ENCODE measurements at regions not wholly inside any gene's neighbourhood (a gene's known extent, or its start where the extent isn't known, plus 50 kb on each side); places are given as distances from the start of the nearest gene placed in this dataset.

DNA sequence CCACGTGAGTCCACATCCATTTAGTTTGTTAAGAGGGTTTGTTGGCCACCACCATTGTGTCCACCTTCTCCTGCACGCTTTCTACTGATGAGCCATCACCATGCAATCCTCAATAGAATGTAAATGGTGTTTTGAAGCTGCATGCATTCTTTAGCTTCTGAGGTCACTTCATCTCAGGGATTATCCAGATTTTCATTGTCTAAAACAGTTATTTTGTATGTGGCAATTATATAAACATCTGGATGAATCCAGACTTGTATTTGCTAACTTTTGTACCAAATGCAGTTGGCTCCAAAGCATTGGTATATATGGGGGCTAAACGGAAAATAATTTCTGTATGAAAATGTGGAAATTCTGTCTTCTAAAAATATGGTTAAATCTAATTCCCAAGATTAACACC is 231.2 kb upstream of the ARID1B start:
- in situ Hi-C loops (cut with HindIII; ENCODE audit: low pct_ligation_motif_present, low sequenced_read_pairs) = no loop called here
- TF ChIP-seq, protein P1, sequence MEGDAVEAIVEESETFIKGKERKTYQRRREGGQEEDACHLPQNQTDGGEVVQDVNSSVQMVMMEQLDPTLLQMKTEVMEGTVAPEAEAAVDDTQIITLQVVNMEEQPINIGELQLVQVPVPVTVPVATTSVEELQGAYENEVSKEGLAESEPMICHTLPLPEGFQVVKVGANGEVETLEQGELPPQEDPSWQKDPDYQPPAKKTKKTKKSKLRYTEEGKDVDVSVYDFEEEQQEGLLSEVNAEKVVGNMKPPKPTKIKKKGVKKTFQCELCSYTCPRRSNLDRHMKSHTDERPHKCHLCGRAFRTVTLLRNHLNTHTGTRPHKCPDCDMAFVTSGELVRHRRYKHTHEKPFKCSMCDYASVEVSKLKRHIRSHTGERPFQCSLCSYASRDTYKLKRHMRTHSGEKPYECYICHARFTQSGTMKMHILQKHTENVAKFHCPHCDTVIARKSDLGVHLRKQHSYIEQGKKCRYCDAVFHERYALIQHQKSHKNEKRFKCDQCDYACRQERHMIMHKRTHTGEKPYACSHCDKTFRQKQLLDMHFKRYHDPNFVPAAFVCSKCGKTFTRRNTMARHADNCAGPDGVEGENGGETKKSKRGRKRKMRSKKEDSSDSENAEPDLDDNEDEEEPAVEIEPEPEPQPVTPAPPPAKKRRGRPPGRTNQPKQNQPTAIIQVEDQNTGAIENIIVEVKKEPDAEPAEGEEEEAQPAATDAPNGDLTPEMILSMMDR (IDR thresholded peaks at IDR 0.05; ENCODE audit: low read depth, low read length, missing control alignments) = no peak
- no peak overlapping the region for H3K27ac ChIP-seq

DNA sequence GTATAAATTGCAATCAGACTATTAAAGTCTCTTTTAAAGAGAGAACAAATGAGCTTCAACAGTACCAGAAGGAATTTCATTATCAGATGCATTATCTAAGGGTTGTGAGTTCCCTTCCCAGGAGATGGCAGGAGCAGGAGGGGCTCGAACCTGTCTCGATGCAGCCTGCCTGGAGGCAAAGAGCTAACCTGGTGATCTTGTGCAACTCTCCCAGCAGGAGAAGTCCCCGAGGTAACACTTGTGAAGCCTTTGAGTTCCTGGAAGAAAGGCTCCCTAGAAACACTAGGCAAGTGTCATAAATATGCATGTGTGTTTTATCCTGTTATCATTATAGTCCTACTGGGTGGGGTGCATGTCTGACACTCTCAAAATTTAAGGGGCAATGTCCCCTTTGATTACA is 232.2 kb upstream of the ARID1B start:
- in situ Hi-C loops (cut with HindIII; ENCODE audit: low pct_ligation_motif_present, low sequenced_read_pairs) = no loop called here
- no peak overlapping the region for H3K27ac ChIP-seq
- DNase-seq = no peak
- TF ChIP-seq, protein P1 (IDR thresholded peaks at IDR 0.05; ENCODE audit: low read depth, low read length, missing control alignments) = no peak
- no peaks in the 10 kb centered on the region for H3K36me3 ChIP-seq (replicated peaks)
- no peak overlapping the region for H3K4me3 ChIP-seq (ENCODE audit: low read depth, low read length)
- no peaks in the 10 kb centered on the region for H3K27me3 ChIP-seq (replicated peaks)

More for the DNA sequence above, 231.2 kb upstream of the ARID1B start:
- no peaks in the 10 kb centered on the region for H3K27me3 ChIP-seq (replicated peaks)
- H3K4me3 ChIP-seq (ENCODE audit: low read depth, low read length) = no peak overlapping the region
- H3K36me3 ChIP-seq (replicated peaks) = no peaks in the 10 kb centered on the region
- no peak for DNase-seq

DNA sequence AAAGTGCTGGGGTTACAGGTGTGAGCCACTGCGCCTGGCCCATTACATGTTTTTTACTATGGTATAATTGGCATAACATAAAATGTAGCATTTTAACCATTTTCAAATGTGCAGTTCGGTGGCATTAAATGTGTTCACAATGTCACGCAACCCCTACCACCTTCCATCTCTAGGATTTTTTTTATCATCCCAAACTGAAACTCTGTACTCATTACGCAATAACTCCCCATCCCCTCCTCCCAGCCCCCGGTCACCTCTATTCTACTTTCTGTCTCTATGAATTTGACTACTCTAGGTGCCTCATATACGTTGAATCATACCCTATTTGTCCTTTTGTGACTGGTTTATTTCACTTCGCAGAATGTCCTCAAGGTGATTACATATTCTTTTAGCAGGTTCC is 233.1 kb upstream of the ARID1B start:
- Histone ChIP-seq H3K4me3 (ENCODE audit: low read depth, low read length) (no peak overlapping the region), H3K27me3 (replicated peaks) (no peaks in the 10 kb centered on the region), H3K36me3 (replicated peaks) (no peaks in the 10 kb centered on the region), H3K27ac (no peak overlapping the region)
- TF ChIP-seq, protein P1 (IDR thresholded peaks at IDR 0.05; ENCODE audit: low read depth, low read length, missing control alignments) = no peak
- in situ Hi-C loops (cut with HindIII; ENCODE audit: low pct_ligation_motif_present, low sequenced_read_pairs) = no loop called here
- no peak for DNase-seq

DNA sequence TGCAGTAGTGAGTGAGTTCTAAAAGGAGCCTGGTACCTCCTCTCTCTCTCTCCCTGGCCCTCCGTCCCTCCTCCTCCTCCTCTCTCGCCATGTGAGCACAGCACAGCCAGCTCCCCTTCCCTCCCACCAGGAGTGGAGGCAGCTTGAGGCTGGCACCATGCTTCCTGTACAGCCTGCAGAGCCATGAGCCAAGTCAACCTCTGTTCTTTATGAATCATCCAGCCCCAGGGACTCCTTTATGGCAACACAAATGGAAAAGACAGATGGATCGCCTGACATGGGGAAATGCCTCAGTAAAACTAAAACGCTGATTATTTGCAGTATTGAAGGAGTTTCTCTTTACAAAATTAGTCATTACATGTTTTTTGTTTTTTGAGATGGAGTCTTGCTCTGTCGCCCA is 233.7 kb upstream of the ARID1B start:
- TF ChIP-seq, protein P1 (IDR thresholded peaks at IDR 0.05; ENCODE audit: low read depth, low read length, missing control alignments) = no peak
- in situ Hi-C loops (cut with HindIII; ENCODE audit: low pct_ligation_motif_present, low sequenced_read_pairs) = no loop called here
- no peaks in the 10 kb centered on the region for H3K27me3 ChIP-seq (replicated peaks)
- no peaks in the 10 kb centered on the region for H3K36me3 ChIP-seq (replicated peaks)
- no peak overlapping the region for H3K4me3 ChIP-seq (ENCODE audit: low read depth, low read length)
- no peak for DNase-seq
- H3K27ac ChIP-seq = no peak overlapping the region

DNA sequence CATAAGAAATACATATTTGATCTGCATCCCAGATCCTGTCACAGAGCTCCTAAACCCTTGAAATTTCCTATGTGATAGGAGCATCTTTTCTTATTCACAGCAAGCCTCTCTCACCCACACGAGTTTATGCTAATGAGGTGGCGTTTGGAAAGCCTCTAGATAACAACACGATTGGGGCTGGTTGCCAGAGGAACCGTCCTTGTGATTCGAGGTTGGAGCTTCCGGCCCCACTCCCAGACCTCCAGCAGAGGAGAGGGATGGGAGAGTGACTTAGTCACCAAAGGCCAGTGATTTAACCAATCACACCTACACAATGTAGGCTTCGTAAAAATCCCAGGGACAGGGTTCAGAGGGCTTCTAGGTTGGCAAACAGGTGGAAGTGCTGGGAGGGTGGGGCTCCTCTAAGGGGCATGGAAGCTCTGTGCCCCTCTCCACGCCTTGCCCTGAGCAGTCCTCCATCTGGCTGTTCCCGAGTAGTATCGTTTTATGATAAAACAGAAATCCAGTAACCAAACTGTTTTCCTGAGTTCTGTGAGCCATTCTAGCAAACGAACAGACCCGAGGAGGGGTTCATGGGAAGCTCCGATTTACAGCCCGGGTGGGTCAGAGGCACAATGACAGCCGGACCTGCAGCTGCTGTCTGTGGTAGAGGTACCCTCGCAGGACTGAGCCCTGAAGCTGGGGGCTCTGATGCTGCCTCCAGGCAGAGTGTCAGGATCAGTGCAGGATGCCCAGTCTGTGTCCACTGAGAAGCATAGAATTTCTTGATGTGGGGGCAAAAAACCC is 238.1 kb upstream of the ARID1B start:
- no peak for DNase-seq
- H3K4me3 ChIP-seq (ENCODE audit: low read depth, low read length) = no peak overlapping the region
- no peaks in the 10 kb centered on the region for H3K36me3 ChIP-seq (replicated peaks)
- TF ChIP-seq, protein P1 (IDR thresholded peaks at IDR 0.05; ENCODE audit: low read depth, low read length, missing control alignments) = no peak
- no peak overlapping the region for H3K27ac ChIP-seq
- H3K27me3 ChIP-seq (replicated peaks) = no peaks in the 10 kb centered on the region
- in situ Hi-C loops (cut with HindIII; ENCODE audit: low pct_ligation_motif_present, low sequenced_read_pairs) = no loop called here

GRCh38 chr6:156534594-156534993 is 242.6 kb upstream of the ARID1B start:
- TF ChIP-seq, protein P1 (IDR thresholded peaks at IDR 0.05; ENCODE audit: low read depth, low read length, missing control alignments) = no peak
- H3K36me3 ChIP-seq (replicated peaks) = no peaks in the 10 kb centered on the region
- in situ Hi-C loops (cut with HindIII; ENCODE audit: low pct_ligation_motif_present, low sequenced_read_pairs) = no loop called here
- DNase-seq = no peak
- H3K4me3 ChIP-seq (ENCODE audit: low read depth, low read length) = no peak overlapping the region
- H3K27me3 ChIP-seq (replicated peaks) = no peaks in the 10 kb centered on the region
- no peak overlapping the region for H3K27ac ChIP-seq
